ENCODE measurements at regions not wholly inside any gene's neighbourhood (a gene's known extent, or its start where the extent isn't known, plus 50 kb on each side); places are given as distances from the start of the nearest gene placed in this dataset.

GRCh38 chr4:124135409-124135813 lies 577.1 kb downstream of the ANKRD50 start:
- no peak for DNase-seq
- no peaks in the 10 kb centered on the region for H4K20me1 ChIP-seq (ENCODE audit: control insufficient read depth, insufficient read depth, low read length, poor library complexity, severe bottlenecking)
- no CpG with 5 or more reads among the region's 1 CpG for WGBS (ENCODE audit: insufficient coverage)
- H3K36me3 ChIP-seq (replicated peaks in 1 of 2; ENCODE audit: control extremely low read depth in 1 of 2, control insufficient read depth in 1 of 2, extremely low read depth in 1 of 2, insufficient read depth in 2 of 2, low read length in 1 of 2), result no peaks in the 10 kb centered on the region
- H3K27me3 ChIP-seq (replicated peaks in 1 of 4; ENCODE audit: control extremely low read depth in 1 of 4, control insufficient read depth in 3 of 4, insufficient read depth in 4 of 4, low read length in 3 of 4), result no peaks in the 10 kb centered on the region
- intact Hi-C loops (cut with micrococcal nuclease), result no loop called here
- no peak overlapping the region for H2AFZ ChIP-seq (ENCODE audit: insufficient read depth, low read depth, low read length, poor library complexity, severe bottlenecking)
- ChIA-PET POLR2A (no interaction called here), CTCF (no interaction called here)
- H3K9me3 ChIP-seq (ENCODE audit: control extremely low read depth in 1 of 3, control insufficient read depth in 2 of 3, insufficient read depth in 1 of 3, low read length in 2 of 3), result peaks cover 0 to 8% (median 7%) of the 10 kb centered on the region in 3 donors
- Mint-ChIP-seq H3K27me3 (no peaks in the 10 kb centered on the region), H3K4me3 (no peak overlapping the region), H3K9me3 (ENCODE audit: insufficient read depth) (peaks cover 3% of the 10 kb centered on the region), H3K27ac (no peak overlapping the region), H3K4me1 (no peaks in the 10 kb centered on the region)
- H3K79me2 ChIP-seq (ENCODE audit: control insufficient read depth, insufficient read depth, low read length), result no peaks in the 10 kb centered on the region
- H3K4me1 ChIP-seq (ENCODE audit: control insufficient read depth in 2 of 2, insufficient read depth in 2 of 2, low read length in 2 of 2), result no peaks in the 10 kb centered on the region
- no peak overlapping the region for H3K4me3 ChIP-seq (ENCODE audit: control extremely low read depth in 1 of 5, extremely low read depth in 1 of 5, insufficient read depth in 1 of 5, low read depth in 2 of 5, low read length in 4 of 5)
- no peak for ATAC-seq (ENCODE audit: low read depth)
- no peak overlapping the region for H3K9ac ChIP-seq (ENCODE audit: low read length)
- no peak overlapping the region for H3K4me2 ChIP-seq (replicated peaks; ENCODE audit: low read depth, low read length, poor library complexity, severe bottlenecking)
- H3K27ac ChIP-seq (ENCODE audit: low read length in 2 of 2), result no peak overlapping the region
- no peak for TF ChIP-seq CTCF (IDR thresholded peaks at IDR 0.05)
- TF ChIP-seq EZH2 (IDR thresholded peaks at IDR 0.05; ENCODE audit: borderline replicate concordance, insufficient read depth, low read depth, low read length, poor library complexity, severe bottlenecking), result no peak

- no CpG with 5 or more reads among the region's 6 CpGs for WGBS (ENCODE audit: insufficient coverage)
- H3K4me1 ChIP-seq (ENCODE audit: control insufficient read depth in 2 of 2, insufficient read depth in 2 of 2, low read length in 2 of 2), result no peaks in the 10 kb centered on the region
- H3K9me3 ChIP-seq (ENCODE audit: control extremely low read depth in 1 of 3, control insufficient read depth in 2 of 3, insufficient read depth in 1 of 3, low read length in 2 of 3), result peaks cover 0 to 2% (median 0%) of the 10 kb centered on the region in 3 donors
- no peak overlapping the region for H3K9ac ChIP-seq (ENCODE audit: low read length)
- H3K4me3 ChIP-seq (ENCODE audit: control extremely low read depth in 1 of 5, extremely low read depth in 1 of 5, insufficient read depth in 1 of 5, low read depth in 2 of 5, low read length in 4 of 5), result no peak overlapping the region
- ATAC-seq (ENCODE audit: low read depth) (no peak), DNase-seq (no peak)
- CTCF ChIA-PET, result no interaction called here
- no peaks in the 10 kb centered on the region for H3K36me3 ChIP-seq (replicated peaks in 1 of 2; ENCODE audit: control extremely low read depth in 1 of 2, control insufficient read depth in 1 of 2, extremely low read depth in 1 of 2, insufficient read depth in 2 of 2, low read length in 1 of 2)
- H3K9me3 Mint-ChIP-seq (ENCODE audit: insufficient read depth), result no peaks in the 10 kb centered on the region
- H2AFZ ChIP-seq (ENCODE audit: insufficient read depth, low read depth, low read length, poor library complexity, severe bottlenecking), result no peak overlapping the region
- no peaks in the 10 kb centered on the region for H4K20me1 ChIP-seq (ENCODE audit: control insufficient read depth, insufficient read depth, low read length, poor library complexity, severe bottlenecking)
- POLR2A ChIA-PET, result no interaction called here
- H3K4me3 Mint-ChIP-seq, result no peak overlapping the region
- no peaks in the 10 kb centered on the region for H3K27me3 Mint-ChIP-seq
- H3K79me2 ChIP-seq (ENCODE audit: control insufficient read depth, insufficient read depth, low read length), result no peaks in the 10 kb centered on the region
- H3K4me2 ChIP-seq (replicated peaks; ENCODE audit: low read depth, low read length, poor library complexity, severe bottlenecking), result no peak overlapping the region
- H3K27me3 ChIP-seq (replicated peaks in 1 of 4; ENCODE audit: control extremely low read depth in 1 of 4, control insufficient read depth in 3 of 4, insufficient read depth in 4 of 4, low read length in 3 of 4), result no peaks in the 10 kb centered on the region
- intact Hi-C loops (cut with micrococcal nuclease), result no loop called here
- TF ChIP-seq EZH2 (IDR thresholded peaks at IDR 0.05; ENCODE audit: borderline replicate concordance, insufficient read depth, low read depth, low read length, poor library complexity, severe bottlenecking) (no peak), CTCF (IDR thresholded peaks at IDR 0.05) (no peak)
- H3K4me1 Mint-ChIP-seq, result no peaks in the 10 kb centered on the region
- no peak overlapping the region for H3K27ac Mint-ChIP-seq
- H3K27ac ChIP-seq (ENCODE audit: low read length in 2 of 2), result no peak overlapping the region
Measured at GRCh38 chr4:124139044-124139443, 573.5 kb downstream of the ANKRD50 start.

Measured in B cell (primary cell).